Spleen (tissue), 11 donors: ENCODE measurements at regions not wholly inside any gene's neighbourhood (a gene's known extent, or its start where the extent isn't known, plus 50 kb on each side); places are given as distances from the start of the nearest gene placed in this dataset.
A peak's percentile ranks its signal among the peaks of the same experiment; 100 is the strongest.

Experiments used
- DNase-seq: peaks from one replicate; pipeline ENCODE4 v3.0.0-alpha.2; 2020
- H3K27ac ChIP-seq, 8 donors: fragments of 200-600 bp; sonication (generic) in 7 of 8; 1 replicate in 4 of 8; 2 replicates in 4 of 8; pipeline versions ENCODE4 v1.5.0 to v1.8.0; 2016 to 2021; ENCODE audit warnings: inconsistent platforms in 4 of 8, mild to moderate bottlenecking in 4 of 8, moderate library complexity in 1 of 8
- H3K27me3 ChIP-seq, 7 donors: fragments of 200-600 bp; sonication (generic) in 6 of 7; replicated peaks in 1 of 7; 1 replicate in 4 of 7; 2 replicates in 3 of 7; pipeline versions ENCODE4 v1.5.0 to v1.8.0; 2016 to 2021; ENCODE audit warnings: inconsistent platforms in 3 of 7, mild to moderate bottlenecking in 1 of 7
- H3K36me3 ChIP-seq, 6 donors: fragments of 200-600 bp; sonication (generic) in 5 of 6; 1 replicate in 4 of 6; 2 replicates in 2 of 6; pipeline versions ENCODE4 v1.5.0 to v1.8.0; 2016 to 2021; ENCODE audit warnings: inconsistent platforms in 2 of 6
- H3K4me1 ChIP-seq, 6 donors: fragments of 200-600 bp; sonication (generic) in 5 of 6; 1 replicate in 3 of 6; 2 replicates in 3 of 6; pipeline versions ENCODE4 v1.5.0 to v1.8.0; 2016 to 2021; ENCODE audit warnings: inconsistent platforms in 3 of 6
- H3K4me3 ChIP-seq, 8 donors: fragments of 200-600 bp; sonication (generic) in 7 of 8; 1 replicate in 4 of 8; 2 replicates in 4 of 8; pipeline versions ENCODE4 v1.5.0 to v1.8.0; 2016 to 2021; ENCODE audit warnings: inconsistent platforms in 4 of 8, mild to moderate bottlenecking in 4 of 8, moderate library complexity in 2 of 8
- H3K9me3 ChIP-seq, 8 donors: fragments of 200-600 bp; sonication (generic) in 7 of 8; 1 replicate in 4 of 8; 2 replicates in 4 of 8; pipeline versions ENCODE4 v1.5.0 to v1.8.0; 2016 to 2021; ENCODE audit warnings: inconsistent platforms in 4 of 8
- CTCF ChIP-seq, 11 experiments: fragments of 200-600 bp in 7 of 11; fragments of 450-650 bp in 4 of 11; sonication (generic) in 4 of 11; IDR thresholded peaks in 8 of 11; conservative IDR thresholded peaks in 3 of 11; 1 replicate in 7 of 11; 2 replicates in 4 of 11; pipeline versions ENCODE4 v1.4.0 to v1.8.0; 2016 to 2021; ENCODE audit warnings: antibody characterized with exemption in 11 of 11, inconsistent platforms in 4 of 11, mild to moderate bottlenecking in 1 of 11
- POLR2A ChIP-seq, 3 donors: fragments of 450-650 bp; IDR thresholded peaks; one replicate each; pipeline ENCODE4 v1.5.1; 2017; ENCODE audit warnings: antibody characterized with exemption in 3 of 3, mild to moderate bottlenecking in 1 of 3
- POLR2AphosphoS5 ChIP-seq, 3 donors: sonication (generic); formaldehyde crosslinking; IDR thresholded peaks; one replicate each; pipeline ENCODE4 v1.5.1; 2017; ENCODE audit warnings: antibody characterized with exemption in 3 of 3
- WGBS, 5 donors: extraction: QIAGEN DNeasy Blood & Tissue Kit in 3 of 5; methylation state at CpG; one replicate each; pipeline versions ENCODE4 v1.1.5 to v1.1.7; 2013 to 2018; 5-methylcytosine and 5-hydroxymethylcytosine counted together
- intact Hi-C: fragments of 100-400 bp; cut with DNase I; formaldehyde crosslinking; loops from one replicate; pipeline ENCODE4 v1.15.0; 2023; ENCODE audit warnings: low total_unique reads
- donor health status: healthy with polysubstance abuse.
- donor health status: DM: no; HTN: no; CAD: no; lungs with moderate emphysema.
- donor health status: DM: no; HTN: no; CAD: no.
- donor health status: Bipolar disorder and iron deficiency.
- donor health status: healthy.
- donor health status: DM: no; HTN: no; CAD: no.
- donor health status: DM: yes; HTN: yes; CAD: no.

DNA sequence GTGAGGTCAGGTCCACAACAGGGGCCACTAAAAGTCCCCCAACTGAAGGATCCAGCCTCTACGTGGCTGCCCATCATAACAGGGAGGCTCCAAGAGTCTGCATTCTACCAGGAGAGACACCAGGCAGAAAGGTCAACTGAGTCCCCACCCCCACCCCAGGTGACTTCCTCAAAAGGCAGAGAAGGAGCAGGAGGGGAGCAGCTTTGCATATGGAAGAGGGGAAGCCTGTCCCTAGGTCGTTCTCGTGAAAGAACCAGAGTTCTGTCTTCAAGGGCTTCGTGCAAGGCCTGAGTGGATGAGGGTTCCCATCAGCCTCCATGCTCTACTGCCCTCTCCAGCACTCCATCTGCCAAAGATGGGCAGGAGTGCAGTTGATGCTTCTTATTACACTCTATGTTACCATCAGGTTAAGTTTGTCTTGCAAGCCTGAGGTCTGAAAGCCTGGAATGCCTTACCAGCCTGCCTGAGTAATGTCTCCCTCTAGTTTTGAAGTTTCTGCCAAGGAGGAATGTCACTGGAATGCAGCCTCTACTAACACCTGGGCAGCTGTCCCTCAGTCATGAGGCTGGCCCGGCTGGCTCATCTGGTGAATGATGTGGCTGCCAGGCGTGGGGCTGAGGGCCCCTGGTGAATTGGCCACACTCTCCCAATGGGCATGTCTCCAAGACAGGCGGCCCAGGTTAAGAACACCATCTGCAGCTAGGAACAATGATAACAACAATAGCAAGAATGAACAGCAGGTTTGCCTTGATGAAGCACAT lies 54.3 kb upstream of the SMNDC1 start:
- intact Hi-C loops: no loop called here
- H3K4me3 ChIP-seq: no peak overlapping the region

DNA sequence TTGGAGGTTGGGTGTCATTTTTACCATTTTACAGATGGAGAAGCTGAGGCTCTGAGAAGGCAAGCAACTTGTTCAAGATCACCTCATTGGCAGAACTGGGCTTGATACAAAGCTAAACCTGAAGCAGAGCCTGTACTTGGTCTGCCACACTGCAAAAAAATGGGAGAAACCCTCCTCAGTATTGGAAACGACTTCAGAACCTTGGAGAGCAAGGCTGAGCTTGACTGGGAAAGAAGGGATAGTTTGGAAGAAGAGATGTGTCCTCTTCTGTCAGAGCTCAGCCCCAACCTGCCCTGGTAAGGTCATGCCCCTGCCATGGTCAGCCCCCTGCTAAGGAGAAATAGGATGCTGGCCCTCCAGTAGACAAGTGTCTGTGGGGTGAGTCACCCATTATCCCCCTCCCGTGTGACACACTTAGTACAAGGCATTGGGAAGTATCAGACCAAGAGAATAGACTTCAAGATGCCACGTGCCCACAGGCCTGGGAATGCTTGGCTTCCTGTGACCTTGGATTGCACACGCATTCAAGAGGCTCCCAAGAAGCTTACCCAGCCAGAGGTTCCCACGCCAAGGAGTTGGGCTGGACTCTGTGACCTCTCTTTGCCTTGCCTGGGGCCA lies 56.2 kb upstream of the SMNDC1 start:
- H3K27ac ChIP-seq: no peak overlapping the region
- no peaks in the 10 kb centered on the region for H3K36me3 ChIP-seq
- WGBS, 5 donors: 47 to 81% (median 77%) methylated on average over 4 to 5 of the region's 5 CpGs
- peaks cover 3 to 34% (median 29%) of the 10 kb centered on the region in 6 donors for H3K4me1 ChIP-seq
- no peak overlapping the region for H3K4me3 ChIP-seq
- TF ChIP-seq POLR2AphosphoS5 (IDR thresholded peaks at IDR 0.05): no peak
- no peak for TF ChIP-seq POLR2A (IDR thresholded peaks at IDR 0.05)
- no peak for TF ChIP-seq CTCF (IDR thresholded peaks at IDR 0.05 in 8 of 11, conservative IDR thresholded peaks at IDR 0.05 in 3 of 11)
- DNase-seq: no peak
- no peaks in the 10 kb centered on the region for H3K27me3 ChIP-seq
- intact Hi-C loops: loop anchor here (10.0 kb wide), 1 partner anchor 54 kb away; no protein-coding TSS in a partner anchor
- no peaks in the 10 kb centered on the region for H3K9me3 ChIP-seq

More for the DNA sequence above, 54.3 kb upstream of the SMNDC1 start:
- TF ChIP-seq POLR2A (IDR thresholded peaks at IDR 0.05): no peak
- TF ChIP-seq CTCF (IDR thresholded peaks at IDR 0.05 in 8 of 11, conservative IDR thresholded peaks at IDR 0.05 in 3 of 11): no peak
- TF ChIP-seq POLR2AphosphoS5 (IDR thresholded peaks at IDR 0.05): no peak
- 78 to 92% (median 85%) methylated on average over 4 to 7 of the region's 7 CpGs for WGBS, 5 donors
- Histone ChIP-seq H3K9me3 (no peaks in the 10 kb centered on the region), H3K27me3 (no peaks in the 10 kb centered on the region), H3K4me1 (peaks cover 20 to 53% (median 46%) of the 10 kb centered on the region in 6 donors), H3K27ac (peak overlapping the region in 2 of 8 donors; percentile 77 to 88), H3K36me3 (no peaks in the 10 kb centered on the region)
- DNase-seq: no peak

DNA sequence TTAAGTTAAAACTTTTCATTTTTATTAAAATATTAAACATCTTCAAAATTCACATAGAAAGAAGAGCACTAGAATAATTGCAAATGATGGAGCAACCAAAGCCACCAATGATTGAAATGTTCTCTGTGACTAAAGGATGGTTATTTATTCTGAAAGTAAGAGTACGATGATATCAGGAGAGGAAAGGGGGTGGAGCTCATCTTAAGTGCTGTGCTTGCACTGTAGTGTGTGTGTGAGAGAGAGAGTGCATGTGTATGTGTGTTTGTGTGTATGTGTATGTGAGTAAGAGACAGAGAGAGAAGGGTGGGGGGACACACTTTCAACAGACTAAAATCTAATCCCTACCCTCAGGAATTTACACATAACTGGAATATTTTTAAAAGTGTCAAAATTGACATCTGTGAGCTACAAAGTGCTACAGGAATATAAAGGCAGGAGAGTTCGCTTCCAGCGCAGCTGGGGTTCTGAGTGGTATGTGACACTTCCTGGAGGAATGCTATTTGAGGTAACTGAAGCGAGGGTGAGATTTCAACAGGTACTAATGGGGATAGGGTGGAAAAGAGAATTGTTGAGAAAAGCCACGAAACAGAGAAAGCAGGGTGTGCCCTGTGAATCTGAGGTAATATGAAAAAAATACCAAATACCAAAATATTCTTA lies 57.2 kb upstream of the SMNDC1 start:
- Histone ChIP-seq H3K9me3 (no peaks in the 10 kb centered on the region), H3K27me3 (no peaks in the 10 kb centered on the region), H3K4me3 (no peak overlapping the region), H3K36me3 (no peaks in the 10 kb centered on the region), H3K4me1 (peaks cover 2 to 26% (median 21%) of the 10 kb centered on the region in 6 donors), H3K27ac (no peak overlapping the region)
- 69 to 80% (median 74%) methylated on average over 5 of the region's 5 CpGs for WGBS, 5 donors
- intact Hi-C loops: loop anchor here (10.0 kb wide), 1 partner anchor 53 kb away; no protein-coding TSS in a partner anchor
- no peak for DNase-seq
- TF ChIP-seq POLR2AphosphoS5 (IDR thresholded peaks at IDR 0.05): no peak
- no peak for TF ChIP-seq CTCF (IDR thresholded peaks at IDR 0.05 in 8 of 11, conservative IDR thresholded peaks at IDR 0.05 in 3 of 11)
- TF ChIP-seq POLR2A (IDR thresholded peaks at IDR 0.05): no peak
